Astrocyte (in vitro differentiated cells and primary cell): ENCODE measurements at regions not wholly inside any gene's neighbourhood (a gene's known extent, or its start where the extent isn't known, plus 50 kb on each side); places are given as distances from the start of the nearest gene placed in this dataset.

Experiments
- CTCF ChIP-seq: IDR thresholded peaks from 2 replicates; pipeline ENCODE4 v1.5.1; 2011; ENCODE audit warnings: low read depth, mild to moderate bottlenecking, inconsistent platforms, low read length, moderate library complexity; ENCODE audit not compliant: insufficient read depth
- EZH2 ChIP-seq: IDR thresholded peaks from 2 replicates; pipeline ENCODE4 v1.6.1; 2012; ENCODE audit warnings: mild to moderate bottlenecking, low read length, inconsistent platforms; ENCODE audit not compliant: insufficient read depth

DNA sequence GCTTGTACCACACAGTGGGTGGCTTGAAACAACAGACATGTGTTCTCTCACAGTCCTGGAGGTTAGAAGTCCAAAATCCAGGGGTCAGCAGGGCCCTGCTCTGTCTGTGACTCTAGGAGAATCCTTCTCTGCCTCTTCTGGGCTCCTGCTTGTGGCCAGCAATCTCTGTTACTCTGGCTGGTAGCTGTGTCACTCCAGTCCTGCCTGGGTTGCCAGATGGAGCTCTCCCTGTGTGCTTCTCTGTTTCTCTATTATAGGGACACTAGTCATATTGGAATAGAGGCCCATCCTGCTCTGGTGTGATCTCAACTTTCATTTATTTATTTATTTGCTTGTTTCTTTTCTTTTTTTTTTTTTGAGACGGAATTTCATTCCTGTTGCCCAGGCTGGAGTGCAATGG is 276.6 kb upstream of the GALNT17 start:
- TF ChIP-seq EZH2: no peak
- no peak for TF ChIP-seq CTCF
